Osteoblast (primary cell): ENCODE measurements at regions not wholly inside any gene's neighbourhood (a gene's known extent, or its start where the extent isn't known, plus 50 kb on each side); places are given as distances from the start of the nearest gene placed in this dataset.
"Not testable (repeated sequence)": the region's sequence is repeated elsewhere in the genome, so short reads cannot be mapped to it uniquely, and the experiment has no call there.

Source experiments
- DNase-seq: peaks from one replicate; pipeline ENCODE4 v3.0.0; 2011; ENCODE audit warnings: low spot score, mixed read lengths; ENCODE audit not compliant: insufficient read length; ENCODE audit errors: missing footprints
- H2AFZ ChIP-seq: 2 replicates; pipeline ENCODE4 v1.6.0; 2011; ENCODE audit warnings: mild to moderate bottlenecking, low read length
- H3K27ac ChIP-seq: 2 replicates; pipeline ENCODE4 v1.5.1; 2011; ENCODE audit warnings: mild to moderate bottlenecking, low read depth, low read length, moderate library complexity
- H3K27me3 ChIP-seq: 2 replicates; pipeline ENCODE4 v1.6.0; 2012; ENCODE audit warnings: mild to moderate bottlenecking, control low read depth, inconsistent platforms, low read length, moderate library complexity; ENCODE audit not compliant: insufficient read depth
- H3K36me3 ChIP-seq: 2 replicates; pipeline ENCODE4 v1.5.1; 2011; ENCODE audit warnings: mild to moderate bottlenecking, low read length, control low read depth, moderate library complexity; ENCODE audit not compliant: insufficient read depth
- H3K4me1 ChIP-seq: 2 replicates; pipeline ENCODE4 v1.5.1; 2011; ENCODE audit warnings: mild to moderate bottlenecking, low read length, control low read depth, moderate library complexity; ENCODE audit not compliant: insufficient read depth
- H3K4me2 ChIP-seq: 2 replicates; pipeline ENCODE4 v1.6.0; 2011; ENCODE audit warnings: mild to moderate bottlenecking, low read length; ENCODE audit not compliant: insufficient read depth
- H3K4me3 ChIP-seq: fragments of 200-600 bp; sonication (generic); 3 replicates; pipeline ENCODE4 v1.5.1; 2012; ENCODE audit warnings: mild to moderate bottlenecking, low read length, inconsistent platforms; ENCODE audit not compliant: insufficient read depth
- H3K79me2 ChIP-seq: 2 replicates; pipeline ENCODE4 v1.6.0; 2012; ENCODE audit warnings: mild to moderate bottlenecking, low read length, control low read depth, inconsistent platforms; ENCODE audit not compliant: insufficient read depth
- H3K9me3 ChIP-seq: 2 replicates; pipeline ENCODE4 v1.5.1; 2011; ENCODE audit warnings: low read depth, low read length, control low read depth
- H4K20me1 ChIP-seq: 2 replicates; pipeline ENCODE4 v1.6.0; 2012; ENCODE audit warnings: mild to moderate bottlenecking, low read length, control low read depth; ENCODE audit not compliant: insufficient read depth
- CTCF ChIP-seq: IDR thresholded peaks from 2 replicates; pipeline ENCODE4 v1.5.1; 2011; ENCODE audit warnings: mild to moderate bottlenecking, low read depth, low read length, moderate library complexity; ENCODE audit errors: extremely low read depth

DNA sequence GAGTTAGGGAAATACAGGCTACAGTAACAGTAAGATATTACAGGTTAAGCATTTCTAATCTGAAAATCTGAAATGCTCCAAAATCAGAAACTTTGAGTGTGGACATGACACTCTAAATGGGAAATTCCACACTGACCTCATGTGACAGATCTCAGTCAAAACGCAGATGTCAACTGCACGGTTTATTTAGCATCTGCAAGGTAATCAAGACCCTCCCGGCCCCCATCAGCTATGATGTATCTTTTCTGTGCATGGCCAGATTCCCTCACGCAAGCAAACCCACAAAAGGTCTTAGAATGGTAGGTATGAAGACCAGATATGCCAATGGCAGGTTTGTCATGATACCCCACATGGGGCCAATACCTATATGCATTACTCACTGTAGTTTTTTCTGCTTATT lies 82.8 kb downstream of the COQ2 start:
- no peaks in the 10 kb centered on the region for H4K20me1 ChIP-seq
- H3K4me1 ChIP-seq = no peaks in the 10 kb centered on the region
- no peak overlapping the region for H3K4me2 ChIP-seq
- no peak for DNase-seq
- no peak overlapping the region for H3K27ac ChIP-seq
- peaks cover 10% of the 10 kb centered on the region for H3K27me3 ChIP-seq
- no peaks in the 10 kb centered on the region for H3K9me3 ChIP-seq
- H3K4me3 ChIP-seq = no peak overlapping the region
- H3K36me3 ChIP-seq = no peaks in the 10 kb centered on the region
- H3K79me2 ChIP-seq = no peaks in the 10 kb centered on the region
- H2AFZ ChIP-seq = no peak overlapping the region
- no peak for TF ChIP-seq CTCF

- Histone ChIP-seq H3K27me3 (no peaks in the 10 kb centered on the region), H3K27ac (no peak overlapping the region), H2AFZ (no peak overlapping the region), H3K79me2 (no peaks in the 10 kb centered on the region), H3K4me3 (no peak overlapping the region), H3K36me3 (no peaks in the 10 kb centered on the region), H3K4me1 (no peaks in the 10 kb centered on the region), H3K4me2 (no peak overlapping the region), H4K20me1 (no peaks in the 10 kb centered on the region), H3K9me3 (no peaks in the 10 kb centered on the region)
- no peak for TF ChIP-seq CTCF
- no peak for DNase-seq
Measured at GRCh38 chr4:83197555-83198235, 83.2 kb upstream of the PLAC8 start.

DNA sequence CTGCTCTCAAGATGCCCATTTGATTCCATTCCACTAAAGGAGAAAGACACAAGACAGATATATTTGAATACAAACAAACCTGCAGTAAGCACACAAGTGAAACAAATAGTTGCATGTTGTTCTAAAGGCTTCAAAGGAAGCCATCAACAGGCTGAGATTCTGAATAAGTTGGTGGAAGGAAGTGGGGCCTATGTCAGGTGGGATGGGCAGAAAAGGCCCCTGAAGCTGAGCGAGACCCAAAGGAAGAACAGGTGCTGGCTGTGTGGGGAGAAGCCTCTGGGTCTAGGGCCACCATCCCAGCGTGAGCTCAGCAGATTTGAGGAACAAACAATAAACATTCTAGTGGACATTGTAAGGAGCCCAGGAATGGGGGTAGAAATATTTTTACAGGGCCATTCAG lies 82.4 kb upstream of the PLAC8 start:
- Histone ChIP-seq H3K4me2 (no peak overlapping the region), H3K27me3 (no peaks in the 10 kb centered on the region), H3K79me2 (no peaks in the 10 kb centered on the region), H4K20me1 (no peaks in the 10 kb centered on the region), H3K9me3 (no peaks in the 10 kb centered on the region), H3K4me1 (no peaks in the 10 kb centered on the region), H3K27ac (no peak overlapping the region), H2AFZ (no peak overlapping the region), H3K4me3 (no peak overlapping the region), H3K36me3 (no peaks in the 10 kb centered on the region)
- DNase-seq = no peak
- no peak for TF ChIP-seq CTCF

GRCh38 chr4:83195269-83195668 lies 80.7 kb upstream of the PLAC8 start:
- Histone ChIP-seq H3K27ac (no peak overlapping the region), H3K4me2 (no peak overlapping the region), H3K4me1 (no peaks in the 10 kb centered on the region), H3K36me3 (no peaks in the 10 kb centered on the region), H3K79me2 (no peaks in the 10 kb centered on the region), H3K27me3 (no peaks in the 10 kb centered on the region), H3K9me3 (no peaks in the 10 kb centered on the region), H3K4me3 (no peak overlapping the region), H2AFZ (no peak overlapping the region), H4K20me1 (no peaks in the 10 kb centered on the region)
- DNase-seq = no peak
- no peak for TF ChIP-seq CTCF

GRCh38 chr4:83194588-83194987 lies 80.1 kb upstream of the PLAC8 start:
- not testable (repeated sequence) for DNase-seq, H3K27ac ChIP-seq, H3K36me3 ChIP-seq, H3K4me2 ChIP-seq, H3K79me2 ChIP-seq, H3K4me1 ChIP-seq, H2AFZ ChIP-seq, H4K20me1 ChIP-seq, H3K4me3 ChIP-seq, H3K9me3 ChIP-seq, H3K27me3 ChIP-seq
